ENCODE measurements at regions not wholly inside any gene's neighbourhood (a gene's known extent, or its start where the extent isn't known, plus 50 kb on each side); places are given as distances from the start of the nearest gene placed in this dataset.

DNA sequence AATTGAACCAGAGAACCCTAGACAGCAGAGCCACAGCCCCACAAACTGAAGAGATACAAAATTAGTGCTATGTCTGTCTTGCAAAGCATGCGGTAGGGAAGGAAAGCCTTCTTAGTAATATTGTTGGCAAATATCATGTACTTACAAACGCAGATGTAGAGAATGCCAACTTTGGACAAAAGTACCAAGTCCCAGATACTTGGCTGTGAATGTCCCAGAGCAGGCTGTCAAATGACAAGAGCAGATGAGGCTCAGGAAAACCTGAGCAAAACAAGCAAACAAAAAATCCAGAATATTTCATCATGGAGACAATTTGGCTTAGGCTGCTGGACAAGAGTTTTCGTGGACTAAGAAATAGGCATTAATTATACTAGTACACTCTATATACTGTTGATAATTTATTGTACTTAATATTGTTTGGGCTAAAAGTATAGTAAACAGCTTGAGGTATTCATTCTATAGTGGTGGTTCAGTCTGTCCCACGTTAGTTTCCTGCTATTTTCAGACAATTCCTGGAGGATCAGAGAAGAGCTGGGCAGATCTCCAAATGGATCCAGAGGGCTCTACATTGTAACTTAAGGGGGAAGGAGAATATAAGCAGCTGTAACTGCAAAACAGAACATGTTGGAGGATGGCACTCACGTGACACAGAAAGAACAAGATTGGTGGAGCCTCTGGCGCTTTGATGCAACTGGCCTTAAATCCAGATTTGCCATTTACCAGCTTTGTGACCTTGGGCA, 329.8 kb downstream of the ATP23 start:
- no peak for DNase-seq

DNA sequence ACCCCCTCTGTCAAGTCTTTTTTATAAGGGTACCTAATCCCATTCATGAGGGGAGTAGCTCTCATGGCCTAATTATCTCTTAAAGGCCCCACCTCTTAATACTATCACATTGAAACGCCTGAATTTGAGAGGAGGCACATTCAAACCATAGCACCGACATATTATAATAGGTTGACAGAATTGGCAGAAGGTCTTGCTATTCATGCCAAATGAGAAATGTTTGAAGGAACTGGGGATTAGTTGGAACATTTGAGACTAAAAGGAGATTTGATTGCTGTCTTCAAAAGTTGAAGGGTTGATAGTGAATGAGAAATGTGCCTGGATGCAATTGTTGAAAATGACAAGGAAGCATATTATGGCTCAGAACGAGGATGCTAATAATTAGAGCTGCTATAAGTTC, 331.1 kb downstream of the ATP23 start:
- no peak for DNase-seq

DNA sequence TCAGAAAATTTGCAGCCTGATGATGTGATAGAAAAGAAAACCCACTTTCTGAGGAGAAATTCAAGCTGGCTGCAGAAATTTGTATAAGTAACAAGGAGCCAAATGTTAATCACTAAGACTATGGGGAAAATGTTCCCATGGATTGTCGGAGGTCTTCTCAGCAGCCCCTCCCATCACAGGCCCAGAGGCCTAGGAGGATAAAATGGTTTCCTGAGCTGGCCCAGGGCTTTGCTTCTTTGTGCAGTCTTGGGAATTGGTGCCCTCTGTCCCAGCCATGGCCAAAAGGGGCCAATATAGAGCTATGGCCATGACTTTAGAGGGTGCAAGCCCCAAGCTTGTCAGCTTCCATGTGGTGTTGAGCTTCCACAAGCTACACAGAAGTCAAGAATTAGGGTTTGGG, 335.9 kb downstream of the ATP23 start:
- no peak for DNase-seq

- DNase-seq = no peak
These were observed 342.2 kb downstream of the ATP23 start for GRCh38 chr12:58283553-58283952.

DNA sequence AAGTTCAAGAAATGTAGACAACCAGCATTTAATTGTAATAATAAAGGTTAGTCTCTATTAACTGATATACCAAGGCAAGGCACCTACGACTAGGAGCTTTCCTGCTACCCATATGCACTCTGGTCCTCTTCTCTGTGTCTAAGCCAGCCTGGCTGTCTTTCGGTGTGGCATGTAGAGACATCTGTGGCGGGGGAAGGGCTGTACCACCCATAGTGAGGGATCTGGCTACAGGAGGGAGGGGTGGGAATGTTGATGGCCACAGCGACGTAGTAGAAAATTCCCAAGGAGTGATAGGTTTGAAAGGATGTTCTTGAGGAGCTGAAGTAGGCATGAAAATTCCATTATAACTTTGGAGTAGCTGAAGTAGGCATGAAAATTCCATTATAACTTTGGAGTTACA, 344.2 kb downstream of the ATP23 start:
- no peak for DNase-seq

DNA sequence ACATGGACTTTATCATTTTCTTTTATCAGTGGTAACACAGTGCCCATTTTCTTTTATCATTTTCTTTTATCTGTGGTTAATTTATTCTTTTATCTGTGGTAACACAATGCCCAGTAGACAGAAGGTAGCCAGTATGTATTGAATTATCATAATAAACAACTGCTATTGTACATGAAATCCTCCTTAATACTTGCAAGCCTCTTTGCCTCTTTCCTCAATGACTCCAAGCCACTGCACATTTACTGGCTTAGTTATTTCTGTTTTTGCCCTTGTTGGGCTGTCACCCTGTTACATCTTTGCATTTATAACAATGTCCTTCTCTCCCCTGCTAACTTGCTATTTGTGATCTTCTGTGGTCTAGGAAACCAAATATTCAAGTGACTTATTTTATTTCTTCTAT, 345.0 kb downstream of the ATP23 start:
- DNase-seq = no peak

- DNase-seq = no peak
These were observed 346.8 kb downstream of the ATP23 start for GRCh38 chr12:58288190-58288589.

DNA sequence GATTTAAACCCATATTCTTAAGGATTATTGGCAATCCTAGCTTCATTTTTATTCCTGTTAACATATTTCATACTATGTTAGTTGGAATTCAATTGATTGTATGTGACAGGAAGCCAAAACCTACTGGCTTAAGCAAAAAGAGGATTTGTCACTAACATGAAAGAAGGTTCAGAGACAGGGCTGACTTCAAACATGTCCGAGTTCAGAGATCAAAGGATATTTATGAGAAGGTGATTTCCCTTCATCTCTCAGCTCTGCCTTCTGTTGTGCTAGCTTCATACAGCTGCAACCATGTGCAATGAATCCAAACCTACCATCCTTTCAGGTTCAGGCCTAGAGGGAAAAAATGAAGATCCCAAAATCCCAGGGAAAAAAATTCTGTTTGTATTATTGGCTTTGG, 349.7 kb downstream of the ATP23 start:
- DNase-seq = peak; percentile 17

DNA sequence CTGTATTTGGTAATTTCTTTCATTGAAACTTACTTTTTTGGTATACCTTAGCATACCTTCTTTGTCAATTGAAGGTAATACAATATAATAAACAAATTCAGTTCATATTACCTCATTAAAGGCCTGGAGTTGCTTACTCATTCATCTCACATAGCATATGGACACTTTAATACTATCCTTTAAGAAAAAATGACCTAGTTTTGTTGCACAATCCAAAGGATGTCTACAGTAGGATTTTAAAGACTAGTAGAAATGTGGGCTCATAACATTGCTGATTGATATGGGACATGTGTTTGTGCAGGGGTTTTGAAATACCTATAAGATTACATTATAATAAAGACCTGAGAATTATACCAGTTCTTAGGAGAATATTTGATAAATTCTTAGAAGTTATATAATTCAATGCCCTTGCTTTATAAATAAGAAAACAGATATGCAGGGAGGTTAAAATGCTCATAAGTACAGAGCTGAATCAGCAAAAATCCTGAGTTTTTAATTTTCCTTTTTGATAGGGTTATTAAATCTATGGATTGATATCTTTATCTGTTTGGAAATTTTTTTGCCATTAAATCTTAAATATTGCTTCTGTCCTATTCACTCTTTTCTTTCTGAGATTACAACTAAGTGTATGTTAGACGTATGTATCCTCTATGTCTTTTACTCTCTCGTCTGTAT, 352.1 kb downstream of the ATP23 start:
- no peak for DNase-seq

DNA sequence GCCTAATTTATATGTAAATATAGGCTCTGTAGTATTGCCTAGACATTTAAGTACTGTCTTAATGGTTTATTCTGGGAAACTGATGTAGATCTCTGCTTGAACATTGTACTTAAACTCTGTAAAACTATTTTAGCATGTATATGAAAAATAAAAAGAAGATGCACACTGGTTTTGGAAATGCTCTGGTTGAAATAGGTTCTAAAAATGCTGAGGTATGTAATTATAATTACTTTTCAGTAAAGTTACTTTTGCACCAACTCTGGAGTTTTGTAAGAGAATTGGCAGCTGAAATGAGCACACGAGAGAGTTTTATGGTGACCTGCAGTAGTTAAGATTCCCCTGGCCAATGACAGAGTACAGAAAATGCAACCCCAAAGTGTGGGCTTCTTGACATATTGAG, 353.9 kb downstream of the ATP23 start:
- DNase-seq = no peak

GRCh38 chr12:58296863-58297262, 355.5 kb downstream of the ATP23 start:
- no peak for DNase-seq

DNA sequence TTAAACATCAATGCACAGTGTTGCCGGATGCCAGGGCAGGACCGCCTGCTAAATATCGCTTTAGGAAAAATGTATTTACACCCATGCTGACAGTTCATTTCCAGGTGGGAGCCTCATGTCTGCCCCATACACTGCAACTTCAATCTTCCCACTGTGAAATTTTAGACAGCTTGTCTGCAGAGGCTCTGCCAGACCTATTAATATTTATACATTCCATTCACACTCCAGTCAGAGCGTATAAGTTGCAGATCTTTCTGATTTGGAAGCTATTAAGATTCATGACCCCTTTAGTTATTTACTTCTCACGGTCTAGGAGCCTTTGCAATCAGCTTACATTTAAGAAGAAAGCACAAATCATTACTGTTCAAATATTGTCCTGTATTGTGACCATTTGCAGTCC, 357.4 kb downstream of the ATP23 start:
- DNase-seq = no peak

DNA sequence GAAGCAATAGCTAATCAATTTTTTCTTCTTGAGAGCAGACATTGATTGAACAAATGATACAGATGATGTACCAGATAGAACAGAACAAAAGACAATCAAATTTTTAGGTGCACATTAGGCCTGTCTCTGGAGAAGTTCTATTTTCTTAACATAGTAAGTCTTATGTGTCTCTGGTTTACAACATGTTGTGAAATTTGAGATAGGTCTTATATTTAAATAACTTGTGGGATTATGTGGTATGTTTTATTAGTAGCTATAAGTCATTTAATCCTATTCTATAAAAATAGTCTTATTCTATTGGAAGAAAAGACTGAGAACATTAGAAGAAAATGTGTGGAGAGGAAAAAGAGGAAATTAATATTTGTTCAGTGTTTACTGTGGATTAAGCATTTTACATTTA, 358.0 kb downstream of the ATP23 start:
- no peak for DNase-seq

DNA sequence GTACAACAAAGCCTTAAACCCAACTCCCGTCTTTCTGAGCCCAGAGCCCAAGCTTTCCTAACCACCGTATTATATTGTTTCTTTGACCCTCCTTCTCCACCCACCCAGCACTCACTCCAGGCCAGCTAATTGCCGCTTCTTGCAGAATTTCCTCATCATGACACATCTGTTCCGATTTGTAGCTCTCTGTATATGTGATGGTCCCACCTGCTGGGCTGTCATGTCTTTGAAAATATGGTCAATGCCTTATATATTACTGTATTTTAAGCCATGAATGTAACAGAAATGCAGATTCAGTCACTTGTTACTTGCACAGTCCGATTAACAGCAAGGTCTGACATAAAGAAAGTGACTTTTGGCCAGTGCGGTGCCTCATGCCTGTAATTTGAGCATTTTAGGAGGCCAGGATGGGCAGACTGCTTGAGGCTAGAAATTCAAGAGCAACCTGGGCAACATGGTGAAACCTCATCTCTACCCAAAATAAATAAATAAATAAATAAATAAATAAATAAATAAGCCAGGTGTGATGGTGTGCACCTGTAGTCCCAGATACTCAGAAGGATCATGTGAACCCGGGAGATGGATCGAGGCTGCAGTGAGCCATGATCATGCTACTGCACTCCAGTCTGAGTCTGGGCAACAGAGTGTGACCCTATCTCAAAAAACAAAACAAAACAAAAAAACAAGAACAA, 359.8 kb downstream of the ATP23 start:
- DNase-seq = no peak

GRCh38 chr12:58301730-58302122, 360.4 kb downstream of the ATP23 start:
- no peak for DNase-seq

DNA sequence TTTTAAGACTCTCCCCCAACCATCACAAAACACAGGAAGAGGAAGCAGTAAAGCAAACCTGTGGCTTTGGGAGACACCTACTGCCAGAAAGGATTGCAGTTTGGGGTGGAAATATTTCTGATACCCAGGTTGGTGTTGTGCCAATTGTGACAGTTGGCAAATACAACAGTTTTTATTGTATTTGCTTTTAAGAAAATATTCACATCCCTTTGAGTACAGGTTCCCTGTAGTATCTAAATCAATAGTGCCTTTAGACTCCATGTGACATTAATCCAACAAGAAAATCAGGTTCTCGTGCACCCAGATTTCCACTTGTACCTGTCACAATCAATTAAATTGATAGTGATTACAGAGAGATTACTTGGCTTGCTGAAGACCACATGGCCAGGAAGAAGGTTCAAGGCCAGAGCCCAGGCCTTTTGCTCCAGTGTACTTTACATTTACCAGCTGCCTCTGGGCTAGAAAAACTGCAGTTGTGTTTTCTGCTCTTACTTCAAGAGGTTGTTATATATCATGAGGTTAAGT, 361.2 kb downstream of the ATP23 start:
- peak; percentile 70 for DNase-seq

DNA sequence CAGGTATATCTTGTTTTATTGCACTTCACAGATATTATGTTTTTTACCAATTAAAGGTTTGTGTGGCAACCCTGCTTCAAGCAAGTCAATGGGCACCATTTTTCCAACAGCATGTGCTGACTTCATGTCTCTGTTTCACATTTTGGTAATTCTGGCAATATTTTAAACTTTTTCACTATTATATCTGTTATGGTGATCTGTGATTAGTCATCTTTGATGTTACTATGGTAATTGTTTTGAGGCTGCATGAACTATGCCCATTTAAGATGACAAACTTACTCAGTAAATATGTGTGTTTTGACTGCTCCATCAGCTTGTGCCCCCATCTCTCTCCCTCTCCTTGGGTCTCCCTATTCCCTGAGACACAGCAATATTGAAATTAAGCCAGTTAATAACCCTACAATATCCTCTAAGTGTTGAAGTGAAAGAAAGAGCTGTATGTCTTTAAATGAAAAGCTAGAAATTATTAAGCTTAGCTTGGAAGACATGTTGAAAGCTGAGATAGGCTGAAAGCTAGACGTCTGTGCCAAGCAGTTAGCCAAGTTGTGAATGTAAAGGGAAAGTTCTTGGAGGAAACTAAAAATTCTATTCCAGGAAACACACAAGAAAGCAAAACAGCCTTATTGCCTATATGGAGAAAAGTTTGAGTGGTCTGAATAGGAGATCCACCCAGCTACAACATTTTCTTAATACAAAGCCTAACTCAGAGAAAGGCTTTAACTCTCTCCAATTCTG, 365.1 kb downstream of the ATP23 start:
- DNase-seq = no peak

DNA sequence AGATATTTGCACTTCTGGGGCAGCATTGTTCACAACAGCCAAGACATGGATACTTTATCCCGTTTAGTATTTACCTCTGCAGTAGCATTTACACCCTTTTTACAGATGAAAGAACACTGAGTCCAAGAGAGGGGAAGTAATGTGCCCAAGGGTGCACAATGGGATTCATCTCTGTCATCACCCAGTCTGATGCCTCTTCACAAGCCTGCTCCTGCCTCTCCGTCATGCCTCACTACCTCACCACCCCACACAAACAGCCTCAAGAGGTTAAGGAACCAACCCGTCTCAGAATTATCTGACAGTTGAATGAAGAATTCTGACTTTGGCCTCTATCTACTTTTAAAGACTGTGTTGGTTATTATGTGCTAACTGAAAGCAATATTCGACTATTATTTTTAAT, 368.4 kb downstream of the ATP23 start:
- peak; percentile 40 for DNase-seq

GRCh38 chr12:58310368-58310767, 369.0 kb downstream of the ATP23 start:
- peak; percentile 31 for DNase-seq

- DNase-seq = peak; percentile 63
These were observed 369.6 kb downstream of the ATP23 start for GRCh38 chr12:58310809-58311622.

DNA sequence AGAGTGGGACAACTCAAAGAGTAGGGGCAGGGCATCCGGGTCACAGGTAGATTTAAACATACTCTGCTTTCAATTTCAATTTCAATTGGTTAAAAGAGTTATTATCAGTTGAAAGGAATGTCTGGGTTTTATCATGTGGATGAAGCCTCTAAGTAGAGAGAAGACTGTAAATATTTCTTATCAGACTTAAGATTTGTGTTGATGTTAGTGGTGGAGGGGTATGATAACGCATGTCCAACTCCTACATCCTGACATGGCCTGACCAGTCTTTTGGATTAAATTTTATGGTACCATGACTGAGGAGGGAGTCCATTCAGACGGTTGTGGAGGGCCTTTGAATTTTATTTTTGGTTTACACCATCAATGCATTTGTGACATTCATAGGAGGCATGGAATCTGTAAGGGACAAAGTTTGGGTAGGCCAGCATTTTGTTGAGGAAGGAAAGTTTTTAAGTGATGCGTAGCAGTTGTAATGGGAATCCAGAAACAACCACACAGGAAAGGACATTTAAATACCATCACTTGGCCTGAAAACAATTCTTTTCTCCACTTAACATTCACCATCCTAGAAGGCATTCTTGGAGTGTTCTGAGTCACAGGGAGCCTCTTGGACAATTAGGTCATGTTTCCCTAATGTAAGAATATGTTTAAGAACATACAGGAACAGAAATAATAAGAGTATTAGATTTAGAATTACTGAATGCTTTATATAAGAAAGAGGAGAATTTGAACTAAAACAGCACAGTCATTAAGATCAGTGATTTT, 371.9 kb downstream of the ATP23 start:
- DNase-seq = no peak

DNA sequence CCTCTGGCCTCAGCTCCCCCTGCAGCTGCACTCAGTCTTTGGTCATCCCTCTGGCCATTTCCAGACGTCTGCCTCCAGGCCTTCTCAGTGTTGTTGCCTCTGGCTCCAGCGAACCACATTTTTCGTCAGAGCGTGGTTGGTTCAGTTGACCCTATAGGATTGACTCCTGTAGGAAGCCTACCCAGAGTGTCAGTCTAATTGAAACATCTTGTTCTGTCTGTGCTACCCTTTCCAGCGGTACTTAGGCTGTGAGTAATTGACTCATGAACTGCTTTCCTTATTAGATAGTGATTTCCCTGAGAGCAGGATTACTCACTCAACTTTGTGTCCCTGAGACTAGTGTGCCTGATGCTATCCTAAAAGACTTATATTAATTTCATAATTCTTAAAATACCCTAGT, 373.2 kb downstream of the ATP23 start:
- DNase-seq = no peak

Measured in DMS53 (cell line).